ENCODE measurements at regions not wholly inside any gene's neighbourhood (a gene's known extent, or its start where the extent isn't known, plus 50 kb on each side); places are given as distances from the start of the nearest gene placed in this dataset.

DNA sequence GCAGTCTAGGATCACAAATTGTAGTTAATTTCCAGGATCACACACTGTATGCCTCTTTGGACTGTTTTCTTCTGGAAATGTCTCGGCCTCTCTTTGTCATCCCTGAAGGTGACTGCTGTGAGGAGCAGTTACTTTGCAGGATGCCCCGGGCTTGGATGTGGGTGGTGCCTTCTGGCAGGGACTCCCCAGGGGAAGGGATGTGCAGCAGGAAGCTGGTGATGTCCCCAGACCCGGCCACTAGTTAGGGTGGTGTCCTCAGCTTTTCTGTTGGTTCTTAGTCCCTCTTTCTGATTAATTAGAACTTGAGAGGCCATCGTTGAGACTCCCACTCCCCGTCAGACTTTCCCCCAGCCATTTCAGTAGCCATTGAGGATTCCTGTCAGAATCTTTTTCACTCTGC, 286.6 kb upstream of the HDAC4 start:
- TF ChIP-seq, protein P1, sequence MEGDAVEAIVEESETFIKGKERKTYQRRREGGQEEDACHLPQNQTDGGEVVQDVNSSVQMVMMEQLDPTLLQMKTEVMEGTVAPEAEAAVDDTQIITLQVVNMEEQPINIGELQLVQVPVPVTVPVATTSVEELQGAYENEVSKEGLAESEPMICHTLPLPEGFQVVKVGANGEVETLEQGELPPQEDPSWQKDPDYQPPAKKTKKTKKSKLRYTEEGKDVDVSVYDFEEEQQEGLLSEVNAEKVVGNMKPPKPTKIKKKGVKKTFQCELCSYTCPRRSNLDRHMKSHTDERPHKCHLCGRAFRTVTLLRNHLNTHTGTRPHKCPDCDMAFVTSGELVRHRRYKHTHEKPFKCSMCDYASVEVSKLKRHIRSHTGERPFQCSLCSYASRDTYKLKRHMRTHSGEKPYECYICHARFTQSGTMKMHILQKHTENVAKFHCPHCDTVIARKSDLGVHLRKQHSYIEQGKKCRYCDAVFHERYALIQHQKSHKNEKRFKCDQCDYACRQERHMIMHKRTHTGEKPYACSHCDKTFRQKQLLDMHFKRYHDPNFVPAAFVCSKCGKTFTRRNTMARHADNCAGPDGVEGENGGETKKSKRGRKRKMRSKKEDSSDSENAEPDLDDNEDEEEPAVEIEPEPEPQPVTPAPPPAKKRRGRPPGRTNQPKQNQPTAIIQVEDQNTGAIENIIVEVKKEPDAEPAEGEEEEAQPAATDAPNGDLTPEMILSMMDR (IDR thresholded peaks at IDR 0.05; ENCODE audit: extremely low read depth in 1 of 2, insufficient read depth in 1 of 2, low read depth in 1 of 2, low read length in 2 of 2), result no peak
- TF ChIP-seq POLR2AphosphoS5 (IDR thresholded peaks at IDR 0.05; ENCODE audit: insufficient read depth, low read depth, low read length), result no peak
